ENCODE measurements at regions not wholly inside any gene's neighbourhood (a gene's known extent, or its start where the extent isn't known, plus 50 kb on each side); places are given as distances from the start of the nearest gene placed in this dataset.

- H3K4me3 ChIP-seq (ENCODE audit: low read depth in 1 of 3, low read length in 3 of 3), result no peak overlapping the region
- FAIRE-seq (no peak), DNase-seq (no peak)
- no peak overlapping the region for H3K27ac ChIP-seq (ENCODE audit: low read depth in 1 of 3, low read length in 2 of 3)
- no peaks in the 10 kb centered on the region for H3K36me3 ChIP-seq (ENCODE audit: control insufficient read depth in 3 of 3, insufficient read depth in 2 of 3, low read depth in 1 of 3, low read length in 3 of 3)
- H3K27me3 ChIP-seq (ENCODE audit: control insufficient read depth in 3 of 3, insufficient read depth in 3 of 3, low read length in 3 of 3), result no peaks in the 10 kb centered on the region
- no peaks in the 10 kb centered on the region for H3K9me3 ChIP-seq (ENCODE audit: control insufficient read depth in 2 of 2, insufficient read depth in 1 of 2, low read depth in 1 of 2, low read length in 1 of 2)
- no peaks in the 10 kb centered on the region for H3K4me1 ChIP-seq (ENCODE audit: control insufficient read depth in 3 of 3, insufficient read depth in 2 of 3, low read depth in 1 of 3, low read length in 2 of 3)
- 46 to 55% (median 50%) methylated on average over 5 of the region's 5 CpGs for WGBS, 3 donors
These were observed 64.7 kb upstream of the CTSO start for GRCh38 chr4:156018383-156018782.

DNA sequence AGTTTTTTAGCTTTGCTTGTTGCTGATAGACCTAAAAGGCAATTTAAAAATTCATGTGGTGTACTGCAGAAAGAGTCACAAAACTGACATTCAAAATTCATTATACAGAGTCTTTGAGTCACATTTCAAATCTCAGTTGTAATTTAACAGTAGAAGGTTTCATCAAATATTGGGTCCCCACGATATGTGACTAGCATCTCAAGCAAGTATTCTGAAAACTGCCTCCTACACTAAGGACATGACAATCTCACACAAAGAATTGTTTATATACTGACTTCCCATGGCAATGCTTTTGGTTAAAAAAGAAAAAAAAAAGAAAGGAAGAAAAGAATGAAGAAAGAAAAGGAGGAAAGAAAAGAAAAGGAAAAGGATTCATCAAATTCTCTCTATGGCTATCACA lies 62.1 kb upstream of the CTSO start:
- no peaks in the 10 kb centered on the region for H3K27me3 ChIP-seq (ENCODE audit: control insufficient read depth in 3 of 3, insufficient read depth in 3 of 3, low read length in 3 of 3)
- no peak for DNase-seq
- H3K9me3 ChIP-seq (ENCODE audit: control insufficient read depth in 2 of 2, insufficient read depth in 1 of 2, low read depth in 1 of 2, low read length in 1 of 2), result no peaks in the 10 kb centered on the region
- 55 to 79% (median 57%) methylated on average over 1 of the region's 1 CpG for WGBS, 3 donors
- H3K4me3 ChIP-seq (ENCODE audit: low read depth in 1 of 3, low read length in 3 of 3), result no peak overlapping the region
- no peak overlapping the region for H3K27ac ChIP-seq (ENCODE audit: low read depth in 1 of 3, low read length in 2 of 3)
- H3K4me1 ChIP-seq (ENCODE audit: control insufficient read depth in 3 of 3, insufficient read depth in 2 of 3, low read depth in 1 of 3, low read length in 2 of 3), result no peaks in the 10 kb centered on the region
- H3K36me3 ChIP-seq (ENCODE audit: control insufficient read depth in 3 of 3, insufficient read depth in 2 of 3, low read depth in 1 of 3, low read length in 3 of 3), result no peaks in the 10 kb centered on the region
- FAIRE-seq, result no peak

DNA sequence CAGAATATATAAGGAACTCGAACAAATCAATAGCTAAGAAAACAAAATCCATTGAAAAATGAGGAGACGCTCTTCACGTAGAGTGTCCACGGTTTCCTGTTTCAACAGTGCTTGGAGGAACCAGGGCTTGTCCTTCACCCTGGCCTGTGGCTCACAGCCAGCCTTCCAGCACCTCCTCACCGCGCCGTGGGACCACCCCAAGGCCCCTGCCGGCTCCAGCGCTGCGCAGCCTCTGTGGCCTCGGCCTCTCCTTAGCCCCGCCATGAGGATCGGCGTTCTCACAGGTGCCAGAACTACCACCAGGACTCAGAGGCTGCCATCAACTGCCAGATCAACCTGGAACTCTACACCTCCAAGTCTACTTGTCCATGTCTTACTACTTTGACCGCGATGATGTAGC lies 52.5 kb upstream of the CTSO start:
- DNase-seq (no peak), FAIRE-seq (no peak)
- Histone ChIP-seq H3K4me3 (ENCODE audit: low read depth in 1 of 3, low read length in 3 of 3) (no peak overlapping the region), H3K36me3 (ENCODE audit: control insufficient read depth in 3 of 3, insufficient read depth in 2 of 3, low read depth in 1 of 3, low read length in 3 of 3) (no peaks in the 10 kb centered on the region), H3K9me3 (ENCODE audit: control insufficient read depth in 2 of 2, insufficient read depth in 1 of 2, low read depth in 1 of 2, low read length in 1 of 2) (no peaks in the 10 kb centered on the region), H3K27ac (ENCODE audit: low read depth in 1 of 3, low read length in 2 of 3) (no peak overlapping the region), H3K27me3 (ENCODE audit: control insufficient read depth in 3 of 3, insufficient read depth in 3 of 3, low read length in 3 of 3) (no peaks in the 10 kb centered on the region), H3K4me1 (ENCODE audit: control insufficient read depth in 3 of 3, insufficient read depth in 2 of 3, low read depth in 1 of 3, low read length in 2 of 3) (no peaks in the 10 kb centered on the region)
- WGBS, 3 donors, result 86 to 94% (median 86%) methylated on average over 16 of the region's 16 CpGs

Data from small intestine (tissue), 7 donors.